ENCODE measurements at regions not wholly inside any gene's neighbourhood (a gene's known extent, or its start where the extent isn't known, plus 50 kb on each side); places are given as distances from the start of the nearest gene placed in this dataset.

DNA sequence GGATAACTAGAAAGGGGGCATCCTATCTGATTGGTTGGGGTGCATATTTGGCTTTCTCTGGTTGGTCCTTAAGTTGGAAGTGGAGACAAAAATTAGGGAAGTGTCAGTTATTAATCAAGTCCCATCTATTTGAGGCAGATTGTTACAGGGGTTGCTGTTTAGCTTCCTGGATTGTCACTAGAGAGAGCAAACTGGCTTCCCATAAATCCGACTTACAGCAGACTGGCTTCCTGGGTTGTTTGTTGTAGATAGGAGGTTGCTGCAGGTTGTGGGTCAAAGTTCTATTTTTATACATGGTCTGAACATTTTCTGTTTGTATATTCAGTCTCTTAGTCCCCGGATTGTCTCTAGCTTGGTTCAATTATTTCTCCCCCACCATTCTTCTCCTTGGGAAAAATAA, 106.1 kb upstream of the HABP2 start:
- H3K36me3 ChIP-seq (replicated peaks in 1 of 2; ENCODE audit: control insufficient read depth in 1 of 2, insufficient read depth in 2 of 2, low read length in 1 of 2) = no peaks in the 10 kb centered on the region
- 36% methylated on average over 2 of the region's 2 CpGs for WGBS (ENCODE audit: low lambda C conversion rate)

More for the DNA sequence above, 106.1 kb upstream of the HABP2 start:
- Histone ChIP-seq H3K27ac (ENCODE audit: low read depth in 2 of 2, low read length in 1 of 2) (no peak overlapping the region), H3K79me2 (ENCODE audit: insufficient read depth) (no peaks in the 10 kb centered on the region), H3K9ac (no peak overlapping the region), H3F3A (replicated peaks; ENCODE audit: insufficient read depth) (no peaks in the 10 kb centered on the region), H3K9me2 (no peaks in the 10 kb centered on the region), H4K20me1 (ENCODE audit: insufficient read depth) (no peaks in the 10 kb centered on the region), H3K4me2 (no peak overlapping the region), H3K4me3 (ENCODE audit: low read depth in 2 of 2, low read length in 1 of 2) (no peak overlapping the region), H3K4me1 (ENCODE audit: control insufficient read depth in 1 of 2, insufficient read depth in 2 of 2, low read depth in 1 of 2, low read length in 1 of 2) (no peaks in the 10 kb centered on the region), H3K27me3 (ENCODE audit: insufficient read depth) (no peaks in the 10 kb centered on the region; the same call in 1 of the 2 replicates), H2AFZ (ENCODE audit: low read depth) (no peak overlapping the region), H3K9me3 (no peaks in the 10 kb centered on the region)
- no peak for DNase-seq
- TF ChIP-seq, protein P1, sequence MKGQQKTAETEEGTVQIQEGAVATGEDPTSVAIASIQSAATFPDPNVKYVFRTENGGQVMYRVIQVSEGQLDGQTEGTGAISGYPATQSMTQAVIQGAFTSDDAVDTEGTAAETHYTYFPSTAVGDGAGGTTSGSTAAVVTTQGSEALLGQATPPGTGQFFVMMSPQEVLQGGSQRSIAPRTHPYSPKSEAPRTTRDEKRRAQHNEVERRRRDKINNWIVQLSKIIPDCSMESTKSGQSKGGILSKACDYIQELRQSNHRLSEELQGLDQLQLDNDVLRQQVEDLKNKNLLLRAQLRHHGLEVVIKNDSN (IDR thresholded peaks at IDR 0.05; ENCODE audit: borderline replicate concordance, low read depth) = no peak
- no peak for TF ChIP-seq TEAD4 (IDR thresholded peaks at IDR 0.05; ENCODE audit: borderline replicate concordance, insufficient read depth)
- TF ChIP-seq GABPA (IDR thresholded peaks at IDR 0.05; ENCODE audit: low read depth) = no peak
- TF ChIP-seq, protein P2, sequence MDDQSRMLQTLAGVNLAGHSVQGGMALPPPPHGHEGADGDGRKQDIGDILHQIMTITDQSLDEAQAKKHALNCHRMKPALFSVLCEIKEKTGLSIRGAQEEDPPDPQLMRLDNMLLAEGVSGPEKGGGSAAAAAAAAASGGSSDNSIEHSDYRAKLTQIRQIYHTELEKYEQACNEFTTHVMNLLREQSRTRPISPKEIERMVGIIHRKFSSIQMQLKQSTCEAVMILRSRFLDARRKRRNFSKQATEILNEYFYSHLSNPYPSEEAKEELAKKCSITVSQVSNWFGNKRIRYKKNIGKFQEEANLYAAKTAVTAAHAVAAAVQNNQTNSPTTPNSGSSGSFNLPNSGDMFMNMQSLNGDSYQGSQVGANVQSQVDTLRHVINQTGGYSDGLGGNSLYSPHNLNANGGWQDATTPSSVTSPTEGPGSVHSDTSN (IDR thresholded peaks at IDR 0.05) = no peak
- TF ChIP-seq, protein P3, sequence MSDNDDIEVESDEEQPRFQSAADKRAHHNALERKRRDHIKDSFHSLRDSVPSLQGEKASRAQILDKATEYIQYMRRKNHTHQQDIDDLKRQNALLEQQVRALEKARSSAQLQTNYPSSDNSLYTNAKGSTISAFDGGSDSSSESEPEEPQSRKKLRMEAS (IDR thresholded peaks at IDR 0.05; ENCODE audit: low read depth) = no peak
- TF ChIP-seq, protein P4, sequence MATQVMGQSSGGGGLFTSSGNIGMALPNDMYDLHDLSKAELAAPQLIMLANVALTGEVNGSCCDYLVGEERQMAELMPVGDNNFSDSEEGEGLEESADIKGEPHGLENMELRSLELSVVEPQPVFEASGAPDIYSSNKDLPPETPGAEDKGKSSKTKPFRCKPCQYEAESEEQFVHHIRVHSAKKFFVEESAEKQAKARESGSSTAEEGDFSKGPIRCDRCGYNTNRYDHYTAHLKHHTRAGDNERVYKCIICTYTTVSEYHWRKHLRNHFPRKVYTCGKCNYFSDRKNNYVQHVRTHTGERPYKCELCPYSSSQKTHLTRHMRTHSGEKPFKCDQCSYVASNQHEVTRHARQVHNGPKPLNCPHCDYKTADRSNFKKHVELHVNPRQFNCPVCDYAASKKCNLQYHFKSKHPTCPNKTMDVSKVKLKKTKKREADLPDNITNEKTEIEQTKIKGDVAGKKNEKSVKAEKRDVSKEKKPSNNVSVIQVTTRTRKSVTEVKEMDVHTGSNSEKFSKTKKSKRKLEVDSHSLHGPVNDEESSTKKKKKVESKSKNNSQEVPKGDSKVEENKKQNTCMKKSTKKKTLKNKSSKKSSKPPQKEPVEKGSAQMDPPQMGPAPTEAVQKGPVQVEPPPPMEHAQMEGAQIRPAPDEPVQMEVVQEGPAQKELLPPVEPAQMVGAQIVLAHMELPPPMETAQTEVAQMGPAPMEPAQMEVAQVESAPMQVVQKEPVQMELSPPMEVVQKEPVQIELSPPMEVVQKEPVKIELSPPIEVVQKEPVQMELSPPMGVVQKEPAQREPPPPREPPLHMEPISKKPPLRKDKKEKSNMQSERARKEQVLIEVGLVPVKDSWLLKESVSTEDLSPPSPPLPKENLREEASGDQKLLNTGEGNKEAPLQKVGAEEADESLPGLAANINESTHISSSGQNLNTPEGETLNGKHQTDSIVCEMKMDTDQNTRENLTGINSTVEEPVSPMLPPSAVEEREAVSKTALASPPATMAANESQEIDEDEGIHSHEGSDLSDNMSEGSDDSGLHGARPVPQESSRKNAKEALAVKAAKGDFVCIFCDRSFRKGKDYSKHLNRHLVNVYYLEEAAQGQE (IDR thresholded peaks at IDR 0.05; ENCODE audit: low read depth, low read length) = no peak
- no peak for TF ChIP-seq POLR2AphosphoS5 (IDR thresholded peaks at IDR 0.05; ENCODE audit: low read depth, low read length)
- no peak for TF ChIP-seq RFX5 (IDR thresholded peaks at IDR 0.05; ENCODE audit: low read length)
- TF ChIP-seq, protein P5, sequence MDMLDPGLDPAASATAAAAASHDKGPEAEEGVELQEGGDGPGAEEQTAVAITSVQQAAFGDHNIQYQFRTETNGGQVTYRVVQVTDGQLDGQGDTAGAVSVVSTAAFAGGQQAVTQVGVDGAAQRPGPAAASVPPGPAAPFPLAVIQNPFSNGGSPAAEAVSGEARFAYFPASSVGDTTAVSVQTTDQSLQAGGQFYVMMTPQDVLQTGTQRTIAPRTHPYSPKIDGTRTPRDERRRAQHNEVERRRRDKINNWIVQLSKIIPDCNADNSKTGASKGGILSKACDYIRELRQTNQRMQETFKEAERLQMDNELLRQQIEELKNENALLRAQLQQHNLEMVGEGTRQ (IDR thresholded peaks at IDR 0.05; ENCODE audit: borderline replicate concordance, low read depth, low read length) = no peak
- TF ChIP-seq RAD21 (IDR thresholded peaks at IDR 0.05; ENCODE audit: low read length) = no peak
- TF ChIP-seq TAF1 (IDR thresholded peaks at IDR 0.05; ENCODE audit: borderline replicate concordance, low read depth, low read length) = no peak
- POLR2A ChIA-PET = no interaction called here
- CTCF ChIA-PET = interaction anchor here (1.2 to 1.7 kb wide), 3 partner anchors 15 to 117 kb away, joined by 4 to 6 read pairs (median 4); no protein-coding TSS in a partner anchor
